GM12874 (cell line): ENCODE measurements at regions not wholly inside any gene's neighbourhood (a gene's known extent, or its start where the extent isn't known, plus 50 kb on each side); places are given as distances from the start of the nearest gene placed in this dataset.

Experiments used
- TF ChIP-seq, protein P1 (sequence below): IDR thresholded peaks from 2 replicates; pipeline ENCODE4 v1.5.1; 2011; ENCODE audit warnings: low read depth, mild to moderate bottlenecking, control low read depth, low read length, moderate library complexity; ENCODE audit not compliant: insufficient read depth

GRCh38 chr12:90338365-90338764 is 616.6 kb downstream of the CCER1 start:
- TF ChIP-seq, protein P1, sequence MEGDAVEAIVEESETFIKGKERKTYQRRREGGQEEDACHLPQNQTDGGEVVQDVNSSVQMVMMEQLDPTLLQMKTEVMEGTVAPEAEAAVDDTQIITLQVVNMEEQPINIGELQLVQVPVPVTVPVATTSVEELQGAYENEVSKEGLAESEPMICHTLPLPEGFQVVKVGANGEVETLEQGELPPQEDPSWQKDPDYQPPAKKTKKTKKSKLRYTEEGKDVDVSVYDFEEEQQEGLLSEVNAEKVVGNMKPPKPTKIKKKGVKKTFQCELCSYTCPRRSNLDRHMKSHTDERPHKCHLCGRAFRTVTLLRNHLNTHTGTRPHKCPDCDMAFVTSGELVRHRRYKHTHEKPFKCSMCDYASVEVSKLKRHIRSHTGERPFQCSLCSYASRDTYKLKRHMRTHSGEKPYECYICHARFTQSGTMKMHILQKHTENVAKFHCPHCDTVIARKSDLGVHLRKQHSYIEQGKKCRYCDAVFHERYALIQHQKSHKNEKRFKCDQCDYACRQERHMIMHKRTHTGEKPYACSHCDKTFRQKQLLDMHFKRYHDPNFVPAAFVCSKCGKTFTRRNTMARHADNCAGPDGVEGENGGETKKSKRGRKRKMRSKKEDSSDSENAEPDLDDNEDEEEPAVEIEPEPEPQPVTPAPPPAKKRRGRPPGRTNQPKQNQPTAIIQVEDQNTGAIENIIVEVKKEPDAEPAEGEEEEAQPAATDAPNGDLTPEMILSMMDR, result no peak

DNA sequence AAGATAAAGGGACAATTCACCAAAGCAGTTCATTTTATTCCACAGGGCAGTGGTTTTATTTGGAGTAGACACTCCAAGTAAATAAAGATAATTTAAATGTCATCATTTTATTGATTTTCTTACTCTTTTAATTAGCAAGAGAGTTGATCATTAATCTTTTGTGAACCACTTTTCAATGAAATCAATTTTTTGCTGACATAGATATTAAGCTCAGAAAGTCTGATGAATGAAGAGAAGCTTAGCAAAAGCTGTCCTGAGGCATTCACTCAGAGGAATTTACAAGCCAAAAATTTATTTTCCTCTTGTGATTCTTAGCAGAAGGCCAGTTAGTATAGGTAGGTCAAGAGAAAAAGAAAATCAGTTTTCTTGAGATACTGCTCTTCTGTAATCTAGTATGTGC is 618.0 kb downstream of the CCER1 start:
- TF ChIP-seq, protein P1, result no peak

DNA sequence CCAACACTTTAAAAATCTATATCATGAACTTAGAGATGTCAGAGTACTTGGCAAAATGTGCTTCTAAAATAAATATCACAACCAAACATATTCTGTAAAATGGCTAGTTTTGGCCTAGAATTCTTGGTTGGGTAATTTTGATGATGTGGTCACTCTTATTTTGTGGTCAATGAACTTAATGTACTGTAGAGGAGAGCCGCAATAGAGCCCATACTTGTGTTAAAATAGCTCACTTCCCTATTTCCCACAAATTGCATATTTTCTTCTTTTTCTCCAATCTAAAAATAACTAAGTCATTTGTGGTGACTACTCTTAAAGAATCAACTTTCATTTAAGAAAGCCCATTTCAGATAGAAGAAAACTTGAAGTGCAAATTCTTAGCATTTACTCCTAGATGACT is 619.4 kb downstream of the CCER1 start:
- TF ChIP-seq, protein P1, result no peak

GRCh38 chr12:90333939-90334338 is 621.0 kb downstream of the CCER1 start:
- TF ChIP-seq, protein P1, result no peak

GRCh38 chr12:90333424-90333823 is 621.6 kb downstream of the CCER1 start:
- TF ChIP-seq, protein P1, result no peak

GRCh38 chr12:90331821-90332220 is 623.2 kb downstream of the CCER1 start:
- TF ChIP-seq, protein P1, result no peak

DNA sequence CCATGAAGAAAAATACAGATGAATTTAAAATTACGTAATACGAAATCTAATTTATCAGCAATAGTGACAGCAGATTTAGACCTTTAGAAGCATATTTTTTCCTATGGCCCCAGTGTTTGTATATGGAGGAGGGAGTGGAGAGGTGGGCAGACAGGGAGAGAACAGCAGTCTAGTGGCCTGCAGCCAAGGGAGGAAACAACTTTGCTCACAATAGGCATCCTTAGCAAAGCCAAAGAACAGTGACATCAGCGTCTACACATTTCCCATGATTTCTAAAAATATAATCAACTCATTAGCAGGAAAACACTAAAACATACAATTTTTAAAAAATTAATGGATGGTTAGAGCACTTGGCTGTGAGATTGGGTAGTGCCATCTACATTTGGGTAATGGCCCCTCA is 622.6 kb upstream of the ATP2B1 start:
- TF ChIP-seq, protein P1, result no peak
